ENCODE measurements at regions not wholly inside any gene's neighbourhood (a gene's known extent, or its start where the extent isn't known, plus 50 kb on each side); places are given as distances from the start of the nearest gene placed in this dataset.
"Not testable (repeated sequence)": the region's sequence is repeated elsewhere in the genome, so short reads cannot be mapped to it uniquely, and the experiment has no call there.

DNA sequence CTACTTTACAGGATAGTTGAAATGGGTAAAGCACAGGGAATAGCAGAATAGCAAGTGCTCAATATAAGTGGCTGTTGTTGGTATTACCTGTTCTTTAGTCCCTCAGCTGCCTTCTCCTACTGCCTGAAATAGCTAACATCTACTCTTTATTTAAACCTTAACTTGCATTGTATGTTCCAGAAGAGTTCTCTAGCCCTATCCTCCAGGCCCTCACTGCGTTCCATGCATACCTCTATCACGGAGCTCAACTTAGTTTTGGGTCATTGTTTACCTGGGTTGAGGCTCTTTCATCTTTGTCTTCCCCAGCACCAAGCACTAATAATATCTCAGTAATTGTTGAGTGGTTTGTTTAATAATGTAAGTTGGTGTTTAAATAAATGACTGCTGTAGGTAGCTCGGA, 242.2 kb upstream of the FANCL start:
- Mint-ChIP-seq H3K36me3 (peaks cover 0 to 8% of the 10 kb centered on the region in 2 donors), H3K27me3 (peaks cover 0 to 6% (median 0%) of the 10 kb centered on the region in 3 donors), H3K27ac (peak overlapping the region in 1 of 6 donors; percentile 23), H3K9me3 (peaks cover 0 to 17% (median 8%) of the 10 kb centered on the region in 7 donors), H3K4me3 (no peak overlapping the region), H3K4me1 (no peaks in the 10 kb centered on the region)
- no peak for ATAC-seq (ENCODE audit: low read depth in 2 of 2)
- no peak for DNase-seq

DNA sequence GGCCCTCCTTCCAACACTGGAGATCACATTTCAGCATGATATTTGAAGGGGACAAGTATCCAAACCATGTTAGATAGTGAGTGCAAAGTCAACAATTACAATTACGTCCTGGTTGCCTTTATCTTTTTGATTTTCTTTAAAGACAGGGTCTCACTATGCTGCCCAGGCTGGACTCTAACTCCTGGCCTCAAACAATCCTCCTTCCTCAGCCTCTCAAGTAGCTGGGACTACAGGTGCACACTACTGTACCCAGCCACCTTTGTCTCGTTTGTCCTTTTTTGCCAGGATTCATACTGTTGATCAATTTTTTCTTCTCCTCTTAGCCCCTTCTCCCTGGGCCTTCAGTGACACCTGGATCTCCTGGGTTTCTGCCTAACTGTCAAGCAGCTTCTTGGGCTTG, 240.5 kb upstream of the FANCL start:
- H3K9me3 Mint-ChIP-seq: peaks cover 0 to 6% (median under 1%) of the 10 kb centered on the region in 7 donors
- H3K36me3 Mint-ChIP-seq: peaks cover 0 to 2% of the 10 kb centered on the region in 2 donors

GRCh38 chr2:58480141-58480540, 239.0 kb upstream of the FANCL start:
- peaks cover 0 to 6% (median 0%) of the 10 kb centered on the region in 3 donors for H3K27me3 Mint-ChIP-seq
- H3K9me3 Mint-ChIP-seq: no peaks in the 10 kb centered on the region
- no peak for ATAC-seq (ENCODE audit: low read depth in 2 of 2)
- H3K4me3 Mint-ChIP-seq: no peak overlapping the region
- no peak for DNase-seq
- no peak overlapping the region for H3K27ac Mint-ChIP-seq
- H3K4me1 Mint-ChIP-seq: no peaks in the 10 kb centered on the region
- no peaks in the 10 kb centered on the region for H3K36me3 Mint-ChIP-seq

More for the DNA sequence above, 240.5 kb upstream of the FANCL start:
- H3K4me3 Mint-ChIP-seq: no peak overlapping the region
- peaks cover 0 to 6% (median 0%) of the 10 kb centered on the region in 3 donors for H3K27me3 Mint-ChIP-seq
- ATAC-seq (ENCODE audit: low read depth in 2 of 2) (no peak), DNase-seq (no peak)
- H3K27ac Mint-ChIP-seq: no peak overlapping the region
- no peaks in the 10 kb centered on the region for H3K4me1 Mint-ChIP-seq

GRCh38 chr2:58479535-58480140, 238.5 kb upstream of the FANCL start:
- Mint-ChIP-seq H3K27ac (peak overlapping the region in 1 of 6 donors; percentile 23), H3K36me3 (no peaks in the 10 kb centered on the region), H3K9me3 (no peaks in the 10 kb centered on the region), H3K4me3 (no peak overlapping the region), H3K27me3 (peaks cover 0 to 6% (median 0%) of the 10 kb centered on the region in 3 donors), H3K4me1 (no peaks in the 10 kb centered on the region)
- ATAC-seq (ENCODE audit: low read depth in 2 of 2) (no peak), DNase-seq (no peak)

- no peak for DNase-seq
- Mint-ChIP-seq H3K4me3 (no peak overlapping the region), H3K27me3 (no peaks in the 10 kb centered on the region), H3K4me1 (no peaks in the 10 kb centered on the region), H3K9me3 (no peaks in the 10 kb centered on the region), H3K27ac (no peak overlapping the region), H3K36me3 (no peaks in the 10 kb centered on the region)
- no peak for ATAC-seq (ENCODE audit: low read depth in 2 of 2)
These were observed 235.4 kb upstream of the FANCL start for GRCh38 chr2:58476556-58476955.

GRCh38 chr2:58475756-58476155, 234.6 kb upstream of the FANCL start:
- ATAC-seq (ENCODE audit: low read depth in 2 of 2): no peak
- no peak for DNase-seq
- no peak overlapping the region for H3K27ac Mint-ChIP-seq

DNA sequence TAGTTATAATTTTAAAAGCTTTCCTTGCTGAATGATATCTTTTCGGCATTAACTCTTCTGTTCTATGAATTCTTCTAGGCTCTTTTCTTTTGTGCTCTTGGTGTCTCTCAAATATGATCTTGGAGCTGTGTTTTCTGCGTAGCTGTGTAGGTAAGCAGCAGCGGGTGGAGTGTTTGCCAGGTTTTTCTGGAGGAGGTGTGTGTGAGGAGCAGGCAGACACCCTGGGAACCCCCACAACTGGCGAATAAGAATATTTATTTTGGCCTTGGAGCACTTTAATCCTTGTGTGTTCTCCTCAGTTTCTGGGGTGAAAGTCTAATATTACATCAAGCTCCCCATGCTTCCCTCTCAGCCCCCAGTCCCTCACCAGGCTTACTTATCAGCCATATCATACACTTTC, 232.0 kb upstream of the FANCL start:
- Mint-ChIP-seq H3K9me3 (no peaks in the 10 kb centered on the region), H3K27me3 (no peaks in the 10 kb centered on the region), H3K36me3 (no peaks in the 10 kb centered on the region), H3K27ac (no peak overlapping the region), H3K4me3 (no peak overlapping the region), H3K4me1 (no peaks in the 10 kb centered on the region)
- DNase-seq: no peak
- no peak for ATAC-seq (ENCODE audit: low read depth in 2 of 2)

More at GRCh38 chr2:58475756-58476155, 234.6 kb upstream of the FANCL start:
- Mint-ChIP-seq H3K4me3 (no peak overlapping the region), H3K27me3 (no peaks in the 10 kb centered on the region), H3K4me1 (no peaks in the 10 kb centered on the region), H3K9me3 (no peaks in the 10 kb centered on the region), H3K36me3 (no peaks in the 10 kb centered on the region)

GRCh38 chr2:58466804-58467203, 225.7 kb upstream of the FANCL start:
- ATAC-seq (ENCODE audit: low read depth in 2 of 2): no peak
- no peaks in the 10 kb centered on the region for H3K9me3 Mint-ChIP-seq
- no peak overlapping the region for H3K4me3 Mint-ChIP-seq
- H3K36me3 Mint-ChIP-seq: no peaks in the 10 kb centered on the region
- H3K27me3 Mint-ChIP-seq: no peaks in the 10 kb centered on the region
- peaks cover 0 to 6% (median 4%) of the 10 kb centered on the region in 3 donors for H3K4me1 Mint-ChIP-seq
- no peak for DNase-seq
- peak overlapping the region in 1 of 6 donors; percentile 81 for H3K27ac Mint-ChIP-seq

- H3K9me3 Mint-ChIP-seq, H3K27ac Mint-ChIP-seq: not testable (repeated sequence)
These were observed 224.9 kb upstream of the FANCL start for GRCh38 chr2:58466021-58466420.

DNA sequence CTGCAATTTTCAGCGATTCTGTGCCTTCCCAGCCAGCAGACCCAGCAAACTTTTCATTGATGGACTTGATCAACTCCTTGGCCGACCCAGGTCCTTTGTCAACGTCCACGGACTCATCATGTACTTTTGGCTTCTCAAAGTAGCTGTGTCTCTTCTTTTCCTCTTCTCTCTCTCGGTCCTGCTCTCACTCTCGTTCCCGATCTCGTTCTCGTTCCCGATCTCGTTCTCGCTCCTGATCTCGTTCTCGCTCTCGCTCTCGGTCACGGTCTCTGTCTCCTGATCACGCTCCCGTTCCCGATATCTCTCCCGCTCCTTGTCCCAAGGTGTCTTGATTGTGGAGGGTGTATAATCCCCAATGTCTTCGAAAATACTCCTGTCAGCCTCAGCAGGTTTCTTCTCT, 219.5 kb upstream of the FANCL start:
- no peak for DNase-seq
- no peak for ATAC-seq (ENCODE audit: low read depth in 2 of 2)
- Mint-ChIP-seq H3K27me3 (no peaks in the 10 kb centered on the region), H3K4me3 (no peak overlapping the region), H3K9me3 (no peaks in the 10 kb centered on the region), H3K27ac (no peak overlapping the region), H3K36me3 (no peaks in the 10 kb centered on the region), H3K4me1 (no peaks in the 10 kb centered on the region)

More at GRCh38 chr2:58466021-58466420, 224.9 kb upstream of the FANCL start:
- H3K4me1 Mint-ChIP-seq; H3K4me3 Mint-ChIP-seq; H3K36me3 Mint-ChIP-seq; H3K27me3 Mint-ChIP-seq; DNase-seq; ATAC-seq (ENCODE audit: low read depth in 2 of 2): not testable (repeated sequence)

DNA sequence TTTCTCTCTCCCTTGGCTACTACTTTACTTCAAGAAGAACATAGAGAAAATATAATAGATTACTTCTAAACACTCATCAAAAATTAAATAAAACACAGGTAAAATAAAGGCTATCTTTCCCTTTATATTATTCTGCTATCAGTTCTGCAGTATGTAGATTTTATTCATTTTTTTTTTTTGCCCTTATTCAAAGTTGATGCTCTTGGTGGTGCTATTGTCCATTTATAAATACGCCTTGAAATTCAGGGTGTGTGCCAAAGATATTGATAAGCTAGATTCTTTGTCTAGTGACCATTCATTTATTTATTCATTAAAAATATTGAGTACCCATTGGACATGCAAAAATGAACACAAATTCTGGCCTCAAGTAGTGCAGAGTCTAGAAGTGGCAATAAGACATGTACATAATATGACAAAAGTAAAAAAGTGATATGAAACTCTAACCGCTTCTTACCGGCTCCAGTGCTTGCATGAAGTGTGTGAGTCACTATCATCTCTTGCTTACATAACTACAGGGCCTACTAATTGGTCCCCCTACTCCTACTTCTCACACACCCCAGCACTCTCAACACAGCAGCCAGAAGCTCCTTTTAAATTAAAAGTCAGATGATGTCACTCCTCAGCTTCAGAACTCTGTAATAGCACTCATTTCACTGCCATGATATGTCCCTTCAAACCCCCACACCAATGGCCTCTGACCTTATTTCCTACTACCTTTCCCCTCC, 208.3 kb upstream of the FANCL start:
- DNase-seq: no peak
- Mint-ChIP-seq H3K4me1 (peaks cover 0 to 5% (median 0%) of the 10 kb centered on the region in 3 donors), H3K27me3 (no peaks in the 10 kb centered on the region), H3K4me3 (no peak overlapping the region), H3K9me3 (no peaks in the 10 kb centered on the region), H3K27ac (peak overlapping the region in 3 of 6 donors; percentile 7 to 39 (median 18)), H3K36me3 (no peaks in the 10 kb centered on the region)
- peak; percentile 60 to 63 for ATAC-seq (ENCODE audit: low read depth in 2 of 2)

DNA sequence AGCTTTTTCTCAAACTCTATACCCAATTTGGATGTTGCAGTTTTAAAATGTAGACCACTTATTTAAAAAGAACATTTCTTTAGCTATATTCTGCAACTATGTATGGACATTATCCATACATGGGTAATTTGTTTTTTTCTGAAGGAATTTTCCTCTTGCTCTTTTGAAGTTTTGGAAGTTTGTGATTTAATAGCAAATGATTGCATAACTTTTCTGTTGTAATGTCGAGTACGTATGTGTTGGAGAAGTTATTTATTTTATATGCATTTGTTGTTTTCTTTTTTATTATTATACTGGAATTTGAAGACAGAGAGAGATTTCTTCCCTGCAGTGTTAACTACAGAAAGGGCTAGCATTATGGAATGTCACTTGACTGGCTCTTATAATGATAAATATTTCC, 207.7 kb upstream of the FANCL start:
- Mint-ChIP-seq H3K4me3 (no peak overlapping the region), H3K27ac (no peak overlapping the region), H3K36me3 (no peaks in the 10 kb centered on the region), H3K9me3 (no peaks in the 10 kb centered on the region), H3K4me1 (peaks cover 0 to 5% (median 0%) of the 10 kb centered on the region in 3 donors), H3K27me3 (no peaks in the 10 kb centered on the region)
- DNase-seq (no peak), ATAC-seq (ENCODE audit: low read depth in 2 of 2) (no peak)

- no peaks in the 10 kb centered on the region for H3K9me3 Mint-ChIP-seq
- DNase-seq (peak; percentile 1), ATAC-seq (ENCODE audit: low read depth in 2 of 2) (no peak)
- H3K27me3 Mint-ChIP-seq: no peaks in the 10 kb centered on the region
- no peaks in the 10 kb centered on the region for H3K36me3 Mint-ChIP-seq
- peak overlapping the region in 1 of 6 donors; percentile 10 for H3K27ac Mint-ChIP-seq
- H3K4me3 Mint-ChIP-seq: no peak overlapping the region
- H3K4me1 Mint-ChIP-seq: peaks cover 0 to 5% (median 0%) of the 10 kb centered on the region in 3 donors
These were observed 207.0 kb upstream of the FANCL start for GRCh38 chr2:58448065-58448507.

DNA sequence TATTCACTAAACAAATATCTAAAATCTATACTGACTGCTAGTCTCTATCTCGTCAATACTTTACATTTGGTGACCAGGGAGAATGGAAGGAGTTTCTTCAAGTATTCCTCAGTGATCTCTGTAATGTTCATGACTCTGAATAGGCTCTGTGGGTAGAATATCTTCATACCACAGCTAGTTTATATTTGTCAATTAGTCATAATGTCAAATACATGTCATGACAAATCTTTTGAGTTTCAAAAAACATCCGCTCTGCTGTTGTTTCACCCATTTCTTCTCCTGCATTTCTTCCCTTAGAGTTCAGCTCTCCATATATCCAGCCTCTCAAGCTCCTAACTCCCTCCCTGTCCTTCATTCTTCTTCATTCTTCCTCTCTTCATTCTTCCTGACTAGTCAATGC, 206.5 kb upstream of the FANCL start:
- H3K27ac Mint-ChIP-seq: no peak overlapping the region
- H3K27me3 Mint-ChIP-seq: no peaks in the 10 kb centered on the region
- no peak overlapping the region for H3K4me3 Mint-ChIP-seq
- DNase-seq (no peak), ATAC-seq (ENCODE audit: low read depth in 2 of 2) (no peak)
- peaks cover 0 to 5% (median 0%) of the 10 kb centered on the region in 3 donors for H3K4me1 Mint-ChIP-seq
- H3K9me3 Mint-ChIP-seq: no peaks in the 10 kb centered on the region
- no peaks in the 10 kb centered on the region for H3K36me3 Mint-ChIP-seq

Measured in naive B cell (primary cell).